Ishikawa (cell line): ENCODE measurements at regions not wholly inside any gene's neighbourhood (a gene's known extent, or its start where the extent isn't known, plus 50 kb on each side); places are given as distances from the start of the nearest gene placed in this dataset.

ENCODE experiments used
- CEBPB ChIP-seq: IDR thresholded peaks from 2 replicates; pipeline ENCODE4 v1.6.1; 2012
- CREB1 ChIP-seq: IDR thresholded peaks from 2 replicates; pipeline ENCODE4 v1.6.1; 2012; ENCODE audit warnings: low read depth
- EP300 ChIP-seq: IDR thresholded peaks from 2 replicates; pipeline ENCODE4 v1.6.1; 2012; ENCODE audit warnings: borderline replicate concordance
- FOXM1 ChIP-seq: IDR thresholded peaks from 2 replicates; pipeline ENCODE4 v1.6.1; 2012; ENCODE audit warnings: low read depth, borderline replicate concordance
- NFIC ChIP-seq: IDR thresholded peaks from 2 replicates; pipeline ENCODE4 v1.6.1; 2012
- RAD21 ChIP-seq: IDR thresholded peaks from 2 replicates; pipeline ENCODE4 v1.6.1; 2012; ENCODE audit warnings: low read depth
- TAF1 ChIP-seq: IDR thresholded peaks from 2 replicates; pipeline ENCODE4 v1.6.1; 2012; ENCODE audit warnings: low read depth, mild to moderate bottlenecking
- TCF12 ChIP-seq: IDR thresholded peaks from 2 replicates; pipeline ENCODE4 v1.6.1; 2012; ENCODE audit warnings: low read depth
- TEAD4 ChIP-seq: IDR thresholded peaks from 2 replicates; pipeline ENCODE4 v1.6.1; 2012
- YY1 ChIP-seq: IDR thresholded peaks from 2 replicates; pipeline ENCODE4 v1.6.1; 2012; ENCODE audit warnings: low read depth
- ZBTB7A ChIP-seq: IDR thresholded peaks from 2 replicates; pipeline ENCODE4 v1.6.1; 2012; ENCODE audit warnings: low read depth
- TF ChIP-seq, protein P1 (sequence below): IDR thresholded peaks from 2 replicates; pipeline ENCODE4 v1.6.1; 2012; ENCODE audit warnings: low read depth, mild to moderate bottlenecking
- TF ChIP-seq, protein P2 (sequence below): IDR thresholded peaks from 2 replicates; pipeline ENCODE4 v1.6.1; 2012
- TF ChIP-seq, protein P3 (sequence below): IDR thresholded peaks from 2 replicates; pipeline ENCODE4 v1.6.1; 2012

DNA sequence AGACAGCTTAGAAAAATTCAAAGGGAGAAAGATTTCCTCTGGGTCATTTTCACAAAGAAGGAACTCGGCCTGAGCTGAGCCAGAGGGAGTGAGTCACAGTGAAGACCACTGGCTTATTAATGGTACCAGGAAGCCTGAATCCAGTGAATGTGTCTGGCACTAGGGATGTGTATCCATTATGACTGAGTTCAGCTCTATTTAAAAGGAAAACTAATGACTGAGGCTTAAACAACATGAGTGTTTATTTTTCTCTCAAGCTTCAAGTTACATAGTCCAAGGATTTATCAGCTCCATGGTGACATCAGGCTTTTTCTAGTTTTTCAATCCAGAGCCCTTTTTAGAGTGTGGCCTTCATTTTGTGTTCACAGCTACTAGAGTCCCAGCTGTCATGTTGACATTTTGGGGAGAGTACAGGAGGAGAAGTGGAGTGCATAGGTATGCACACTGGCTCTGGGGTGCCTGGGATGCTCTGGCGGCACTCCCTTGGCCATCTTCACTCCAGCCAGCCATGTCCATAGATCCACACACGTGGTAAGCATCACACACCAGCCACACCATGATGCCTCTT is 159.5 kb upstream of the ERCC6L2 start:
- TF ChIP-seq EP300 (no peak), TAF1 (no peak), RAD21 (no peak), YY1 (no peak), FOXM1 (no peak), CEBPB (no peak), TEAD4 (no peak), TCF12 (no peak), ZBTB7A (no peak), CREB1 (no peak), NFIC (no peak)
- TF ChIP-seq, protein P1, sequence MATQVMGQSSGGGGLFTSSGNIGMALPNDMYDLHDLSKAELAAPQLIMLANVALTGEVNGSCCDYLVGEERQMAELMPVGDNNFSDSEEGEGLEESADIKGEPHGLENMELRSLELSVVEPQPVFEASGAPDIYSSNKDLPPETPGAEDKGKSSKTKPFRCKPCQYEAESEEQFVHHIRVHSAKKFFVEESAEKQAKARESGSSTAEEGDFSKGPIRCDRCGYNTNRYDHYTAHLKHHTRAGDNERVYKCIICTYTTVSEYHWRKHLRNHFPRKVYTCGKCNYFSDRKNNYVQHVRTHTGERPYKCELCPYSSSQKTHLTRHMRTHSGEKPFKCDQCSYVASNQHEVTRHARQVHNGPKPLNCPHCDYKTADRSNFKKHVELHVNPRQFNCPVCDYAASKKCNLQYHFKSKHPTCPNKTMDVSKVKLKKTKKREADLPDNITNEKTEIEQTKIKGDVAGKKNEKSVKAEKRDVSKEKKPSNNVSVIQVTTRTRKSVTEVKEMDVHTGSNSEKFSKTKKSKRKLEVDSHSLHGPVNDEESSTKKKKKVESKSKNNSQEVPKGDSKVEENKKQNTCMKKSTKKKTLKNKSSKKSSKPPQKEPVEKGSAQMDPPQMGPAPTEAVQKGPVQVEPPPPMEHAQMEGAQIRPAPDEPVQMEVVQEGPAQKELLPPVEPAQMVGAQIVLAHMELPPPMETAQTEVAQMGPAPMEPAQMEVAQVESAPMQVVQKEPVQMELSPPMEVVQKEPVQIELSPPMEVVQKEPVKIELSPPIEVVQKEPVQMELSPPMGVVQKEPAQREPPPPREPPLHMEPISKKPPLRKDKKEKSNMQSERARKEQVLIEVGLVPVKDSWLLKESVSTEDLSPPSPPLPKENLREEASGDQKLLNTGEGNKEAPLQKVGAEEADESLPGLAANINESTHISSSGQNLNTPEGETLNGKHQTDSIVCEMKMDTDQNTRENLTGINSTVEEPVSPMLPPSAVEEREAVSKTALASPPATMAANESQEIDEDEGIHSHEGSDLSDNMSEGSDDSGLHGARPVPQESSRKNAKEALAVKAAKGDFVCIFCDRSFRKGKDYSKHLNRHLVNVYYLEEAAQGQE = no peak
- TF ChIP-seq, protein P2, sequence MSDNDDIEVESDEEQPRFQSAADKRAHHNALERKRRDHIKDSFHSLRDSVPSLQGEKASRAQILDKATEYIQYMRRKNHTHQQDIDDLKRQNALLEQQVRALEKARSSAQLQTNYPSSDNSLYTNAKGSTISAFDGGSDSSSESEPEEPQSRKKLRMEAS = no peak
- TF ChIP-seq, protein P3, sequence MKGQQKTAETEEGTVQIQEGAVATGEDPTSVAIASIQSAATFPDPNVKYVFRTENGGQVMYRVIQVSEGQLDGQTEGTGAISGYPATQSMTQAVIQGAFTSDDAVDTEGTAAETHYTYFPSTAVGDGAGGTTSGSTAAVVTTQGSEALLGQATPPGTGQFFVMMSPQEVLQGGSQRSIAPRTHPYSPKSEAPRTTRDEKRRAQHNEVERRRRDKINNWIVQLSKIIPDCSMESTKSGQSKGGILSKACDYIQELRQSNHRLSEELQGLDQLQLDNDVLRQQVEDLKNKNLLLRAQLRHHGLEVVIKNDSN = no peak
